ENCODE measurements at regions not wholly inside any gene's neighbourhood (a gene's known extent, or its start where the extent isn't known, plus 50 kb on each side); places are given as distances from the start of the nearest gene placed in this dataset.

- no peaks in the 10 kb centered on the region for H3K36me3 Mint-ChIP-seq
- H3K9me3 Mint-ChIP-seq: peaks cover 0 to 5% (median 0%) of the 10 kb centered on the region in 7 donors
- Histone ChIP-seq H3K9me3 (replicated peaks in 1 of 2; ENCODE audit: control insufficient read depth in 1 of 2, insufficient read depth in 1 of 2, low read length in 2 of 2) (no peaks in the 10 kb centered on the region), H3K79me2 (ENCODE audit: insufficient read depth, low read length) (no peaks in the 10 kb centered on the region), H2AFZ (ENCODE audit: insufficient read depth, low read depth, low read length, poor library complexity, severe bottlenecking) (no peak overlapping the region), H3K4me3 (replicated peaks in 1 of 3; ENCODE audit: low read depth in 2 of 3, low read length in 3 of 3) (no peak overlapping the region), H3K4me1 (ENCODE audit: control insufficient read depth in 1 of 2, insufficient read depth in 2 of 2, low read length in 2 of 2) (no peaks in the 10 kb centered on the region), H3K4me2 (replicated peaks; ENCODE audit: extremely low read depth, low read length, poor library complexity, severe bottlenecking) (no peak overlapping the region), H4K20me1 (ENCODE audit: insufficient read depth, low read length) (no peaks in the 10 kb centered on the region), H3K27ac (ENCODE audit: low read depth in 1 of 2, low read length in 2 of 2) (no peak overlapping the region), H3K36me3 (replicated peaks in 1 of 2; ENCODE audit: control insufficient read depth in 1 of 2, insufficient read depth in 2 of 2, low read length in 2 of 2) (no peaks in the 10 kb centered on the region), H3K27me3 (ENCODE audit: control insufficient read depth in 2 of 2, insufficient read depth in 2 of 2, low read length in 2 of 2) (no peaks in the 10 kb centered on the region), H3K9ac (ENCODE audit: insufficient read depth, low read length, poor library complexity, severe bottlenecking) (no peak overlapping the region)
- H3K4me1 Mint-ChIP-seq: no peaks in the 10 kb centered on the region
- TF ChIP-seq CTCF (IDR thresholded peaks at IDR 0.05): no peak
- H3K4me3 Mint-ChIP-seq: no peak overlapping the region
- no peaks in the 10 kb centered on the region for H3K27me3 Mint-ChIP-seq (ENCODE audit: low read depth in 3 of 3)
- intact Hi-C loops (cut with micrococcal nuclease): no loop called here
- no peak for DNase-seq
- WGBS (ENCODE audit: insufficient coverage): 76% methylated on average over 2 of the region's 4 CpGs
- no peak overlapping the region for H3K27ac Mint-ChIP-seq
Observed at GRCh38 chr1:80059940-80060339, 1053.4 kb upstream of the ADGRL4 start.

- Histone ChIP-seq H4K20me1 (ENCODE audit: insufficient read depth, low read length) (no peaks in the 10 kb centered on the region), H3K4me3 (replicated peaks in 1 of 3; ENCODE audit: low read depth in 2 of 3, low read length in 3 of 3) (no peak overlapping the region), H3K79me2 (ENCODE audit: insufficient read depth, low read length) (no peaks in the 10 kb centered on the region), H2AFZ (ENCODE audit: insufficient read depth, low read depth, low read length, poor library complexity, severe bottlenecking) (no peak overlapping the region), H3K36me3 (replicated peaks in 1 of 2; ENCODE audit: control insufficient read depth in 1 of 2, insufficient read depth in 2 of 2, low read length in 2 of 2) (no peaks in the 10 kb centered on the region), H3K9me3 (replicated peaks in 1 of 2; ENCODE audit: control insufficient read depth in 1 of 2, insufficient read depth in 1 of 2, low read length in 2 of 2) (peaks cover 20 to 31% of the 10 kb centered on the region in 2 donors), H3K27me3 (ENCODE audit: control insufficient read depth in 2 of 2, insufficient read depth in 2 of 2, low read length in 2 of 2) (no peaks in the 10 kb centered on the region), H3K9ac (ENCODE audit: insufficient read depth, low read length, poor library complexity, severe bottlenecking) (no peak overlapping the region), H3K27ac (ENCODE audit: low read depth in 1 of 2, low read length in 2 of 2) (no peak overlapping the region), H3K4me2 (replicated peaks; ENCODE audit: extremely low read depth, low read length, poor library complexity, severe bottlenecking) (no peak overlapping the region), H3K4me1 (ENCODE audit: control insufficient read depth in 1 of 2, insufficient read depth in 2 of 2, low read length in 2 of 2) (no peaks in the 10 kb centered on the region)
- no peak for DNase-seq
- Mint-ChIP-seq H3K4me3 (no peak overlapping the region), H3K27me3 (ENCODE audit: low read depth in 3 of 3) (no peaks in the 10 kb centered on the region), H3K36me3 (no peaks in the 10 kb centered on the region), H3K27ac (no peak overlapping the region), H3K4me1 (no peaks in the 10 kb centered on the region), H3K9me3 (peaks cover 9 to 32% (median 16%) of the 10 kb centered on the region in 7 donors)
- no peak for TF ChIP-seq CTCF (IDR thresholded peaks at IDR 0.05)
- intact Hi-C loops (cut with micrococcal nuclease): no loop called here
Observed at GRCh38 chr1:80056179-80056578, 1049.6 kb upstream of the ADGRL4 start.
